Tibial artery (tissue), 4 donors: ENCODE measurements at regions not wholly inside any gene's neighbourhood (a gene's known extent, or its start where the extent isn't known, plus 50 kb on each side); places are given as distances from the start of the nearest gene placed in this dataset.

Experiments
- DNase-seq, 2 donors: peaks; one replicate each; pipeline ENCODE4 v3.0.0-alpha.2; 2019
- H3K27ac ChIP-seq, 2 donors: fragments of 200-600 bp; sonication (generic) in 1 of 2; 1 replicate in 1 of 2; 2 replicates in 1 of 2; pipeline ENCODE4 v1.5.1; 2018 to 2019; ENCODE audit warnings: mild to moderate bottlenecking in 1 of 2
- H3K27me3 ChIP-seq, 2 donors: fragments of 200-600 bp; sonication (generic) in 1 of 2; one replicate each; pipeline versions ENCODE4 v1.5.1 to v1.6.0; 2016 to 2019
- H3K36me3 ChIP-seq, 3 donors: fragments of 200-600 bp; sonication (generic) in 2 of 3; one replicate each; pipeline ENCODE4 v1.5.1; 2016 to 2019; ENCODE audit warnings: mild to moderate bottlenecking in 2 of 3
- H3K4me1 ChIP-seq, 4 donors: fragments of 200-600 bp; sonication (generic) in 2 of 4; 1 replicate in 3 of 4; 2 replicates in 1 of 4; pipeline ENCODE4 v1.5.1; 2016 to 2019
- H3K4me3 ChIP-seq, 2 donors: fragments of 200-600 bp; sonication (generic) in 1 of 2; 1 replicate in 1 of 2; 2 replicates in 1 of 2; pipeline ENCODE4 v1.5.1; 2018 to 2019; ENCODE audit warnings: mild to moderate bottlenecking in 2 of 2
- H3K9me3 ChIP-seq, 3 donors: fragments of 200-600 bp; sonication (generic) in 1 of 3; one replicate each; pipeline ENCODE4 v1.5.1; 2016 to 2019
- CTCF ChIP-seq, 2 experiments: fragments of 200-600 bp in 1 of 2; fragments of 450-650 bp in 1 of 2; IDR thresholded peaks; one replicate each; pipeline ENCODE4 v1.5.1; 2017 to 2019; ENCODE audit warnings: antibody characterized with exemption in 2 of 2, mild to moderate bottlenecking in 1 of 2, moderate library complexity in 1 of 2
- intact Hi-C: fragments of 100-400 bp; cut with DNase I; formaldehyde crosslinking; loops from one replicate; pipeline ENCODE4 v1.15.0; 2023; ENCODE audit warnings: low total_unique reads

DNA sequence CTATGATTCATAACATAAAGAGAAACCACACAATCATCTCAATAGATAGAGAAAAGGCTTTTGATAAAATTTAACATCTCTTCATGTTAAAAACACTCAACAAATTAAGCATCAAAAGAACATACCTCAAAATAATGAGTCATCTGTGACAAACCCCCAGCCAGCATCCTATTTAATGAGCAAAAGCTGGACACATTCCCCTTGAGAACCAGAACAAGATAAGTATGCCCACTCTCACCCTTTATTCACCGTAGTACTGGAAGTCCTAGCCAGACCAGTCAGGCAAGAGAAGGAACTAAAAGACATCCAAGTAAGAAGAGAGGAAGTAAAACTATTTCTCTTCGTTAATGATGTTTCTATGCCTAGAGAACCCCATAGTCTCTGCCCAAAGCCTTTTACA is 507.2 kb downstream of the PABPC4L start:
- no peak for TF ChIP-seq CTCF (IDR thresholded peaks at IDR 0.05)
- H3K4me3 ChIP-seq = no peak overlapping the region
- no peaks in the 10 kb centered on the region for H3K27me3 ChIP-seq
- no peaks in the 10 kb centered on the region for H3K9me3 ChIP-seq
- intact Hi-C loops = no loop called here
- H3K36me3 ChIP-seq = no peaks in the 10 kb centered on the region
- H3K4me1 ChIP-seq = no peaks in the 10 kb centered on the region
- no peak for DNase-seq
- H3K27ac ChIP-seq = no peak overlapping the region

- intact Hi-C loops = no loop called here
- Histone ChIP-seq H3K4me1 (no peaks in the 10 kb centered on the region), H3K27me3 (no peaks in the 10 kb centered on the region), H3K36me3 (no peaks in the 10 kb centered on the region), H3K27ac (no peak overlapping the region), H3K4me3 (no peak overlapping the region), H3K9me3 (no peaks in the 10 kb centered on the region)
- no peak for TF ChIP-seq CTCF (IDR thresholded peaks at IDR 0.05)
- DNase-seq = no peak
Measured at GRCh38 chr4:133683967-133684366, 517.6 kb downstream of the PABPC4L start.

GRCh38 chr4:133668061-133668851 is 519.2 kb downstream of the PCDH10 start:
- intact Hi-C loops = no loop called here
- no peak for DNase-seq
- TF ChIP-seq CTCF (IDR thresholded peaks at IDR 0.05) = no peak
- H3K9me3 ChIP-seq = no peaks in the 10 kb centered on the region
- no peak overlapping the region for H3K27ac ChIP-seq
- H3K4me3 ChIP-seq = no peak overlapping the region
- H3K27me3 ChIP-seq = no peaks in the 10 kb centered on the region
- H3K36me3 ChIP-seq = no peaks in the 10 kb centered on the region
- no peaks in the 10 kb centered on the region for H3K4me1 ChIP-seq

DNA sequence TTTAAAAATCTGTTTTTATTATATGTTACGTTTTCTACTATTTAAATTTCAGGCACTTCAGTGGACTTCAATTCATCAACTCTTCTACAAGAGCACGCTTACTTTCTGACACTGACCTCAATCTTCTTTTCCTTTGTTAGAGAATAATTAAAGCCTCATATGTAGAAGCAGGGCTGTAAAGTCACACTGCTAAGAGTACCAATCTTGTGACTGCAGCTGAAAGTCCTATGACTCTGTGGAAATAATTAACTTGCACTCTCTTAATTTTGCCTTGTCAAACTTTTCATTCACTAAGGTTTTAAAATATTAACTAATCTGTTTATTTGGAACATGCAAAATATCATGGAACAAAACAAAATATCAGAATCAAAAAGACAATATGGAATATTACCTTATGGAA is 498.1 kb downstream of the PCDH10 start:
- intact Hi-C loops = no loop called here
- Histone ChIP-seq H3K36me3 (no peaks in the 10 kb centered on the region), H3K4me1 (no peaks in the 10 kb centered on the region), H3K9me3 (no peaks in the 10 kb centered on the region), H3K4me3 (no peak overlapping the region), H3K27ac (no peak overlapping the region), H3K27me3 (no peaks in the 10 kb centered on the region)
- no peak for TF ChIP-seq CTCF (IDR thresholded peaks at IDR 0.05)
- no peak for DNase-seq

DNA sequence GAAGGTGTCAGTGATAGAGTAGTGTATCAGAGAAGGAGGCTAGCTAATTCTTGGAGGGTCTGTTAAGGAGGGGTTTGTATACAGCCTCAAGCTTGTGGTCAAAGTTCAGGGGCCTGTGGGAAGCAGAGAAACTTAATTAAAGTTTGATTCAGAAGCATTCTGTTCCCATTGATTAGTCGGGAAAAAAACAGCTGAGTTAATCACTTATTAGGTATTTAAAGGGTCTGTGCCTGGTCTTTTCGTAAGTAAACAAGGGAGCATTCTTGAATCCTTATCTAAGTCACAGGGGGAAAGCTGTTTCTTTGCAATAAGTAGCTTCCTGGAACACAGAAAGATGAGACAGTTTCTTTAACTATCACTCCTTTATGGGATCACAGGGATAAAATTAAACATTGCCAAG is 492.1 kb downstream of the PCDH10 start:
- no peak for TF ChIP-seq CTCF (IDR thresholded peaks at IDR 0.05)

More for the DNA sequence above, 492.1 kb downstream of the PCDH10 start:
- Histone ChIP-seq H3K36me3 (no peaks in the 10 kb centered on the region), H3K4me1 (no peaks in the 10 kb centered on the region), H3K4me3 (no peak overlapping the region), H3K27ac (no peak overlapping the region), H3K27me3 (no peaks in the 10 kb centered on the region), H3K9me3 (no peaks in the 10 kb centered on the region)
- DNase-seq = no peak
- intact Hi-C loops = no loop called here
